ENCODE measurements at regions not wholly inside any gene's neighbourhood (a gene's known extent, or its start where the extent isn't known, plus 50 kb on each side); places are given as distances from the start of the nearest gene placed in this dataset.

DNA sequence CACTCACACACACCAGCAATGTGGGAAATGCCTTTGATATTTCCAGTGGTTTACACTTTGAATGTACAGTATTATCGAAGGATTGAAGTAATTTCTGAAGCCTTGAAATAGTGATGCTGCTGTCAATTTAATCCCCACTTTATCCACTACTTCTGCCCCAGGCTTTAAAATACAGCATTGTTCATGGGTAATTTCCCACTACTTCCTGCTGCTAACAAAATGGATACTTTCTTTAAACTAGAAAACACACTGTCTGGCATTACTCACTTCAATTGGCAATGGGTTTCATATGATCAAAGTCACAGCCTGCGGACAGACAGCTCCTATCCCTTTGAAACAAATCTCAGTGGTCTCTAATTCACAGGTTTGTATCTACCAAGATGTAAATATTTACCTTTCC, 292.2 kb downstream of the CDH11 start:
- no peak for DNase-seq (ENCODE audit: low read depth in 3 of 3, low spot score in 2 of 3)

- DNase-seq (ENCODE audit: low read depth in 3 of 3, low spot score in 2 of 3), result no peak
These were observed 295.5 kb downstream of the CDH11 start for GRCh38 chr16:64826374-64826773.

GRCh38 chr16:64823481-64824075, 298.3 kb downstream of the CDH11 start:
- DNase-seq (ENCODE audit: low read depth in 3 of 3, low spot score in 2 of 3), result no peak

DNA sequence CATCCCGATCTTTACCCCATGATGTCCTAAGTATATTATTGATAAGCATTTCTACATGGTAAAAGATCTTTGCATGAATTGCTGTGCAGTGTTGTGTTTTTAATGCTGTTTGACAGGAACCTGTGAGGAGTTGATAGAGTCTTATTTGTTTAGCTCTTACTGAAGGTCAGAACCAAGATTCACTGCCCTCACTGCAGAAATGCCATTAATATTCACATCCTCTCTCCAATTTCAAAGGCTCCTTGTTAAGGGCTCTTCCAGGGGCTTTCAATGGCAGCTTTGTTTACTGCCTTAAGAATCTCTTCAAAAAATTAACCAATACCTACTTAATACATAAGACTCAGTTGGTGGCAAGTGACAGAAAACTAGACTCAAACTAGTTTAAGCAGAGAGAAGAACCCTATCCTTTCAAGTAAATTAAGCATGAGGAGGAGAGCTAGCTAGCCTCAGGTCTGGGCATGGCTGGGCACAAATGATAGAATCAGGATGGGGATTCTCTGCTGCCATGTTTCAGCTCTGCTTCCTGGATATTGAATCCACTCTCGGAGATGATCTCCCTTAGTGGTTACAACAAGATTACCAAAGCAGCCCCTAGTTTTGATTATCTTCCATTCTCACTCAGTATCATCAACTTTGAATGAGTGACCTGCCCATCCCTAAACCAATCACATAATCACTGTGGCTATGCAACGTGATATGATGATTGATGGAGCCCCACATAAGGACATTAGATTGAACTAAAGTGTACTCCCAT, 311.8 kb downstream of the CDH11 start:
- no peak for DNase-seq (ENCODE audit: low read depth in 3 of 3, low spot score in 2 of 3)

DNA sequence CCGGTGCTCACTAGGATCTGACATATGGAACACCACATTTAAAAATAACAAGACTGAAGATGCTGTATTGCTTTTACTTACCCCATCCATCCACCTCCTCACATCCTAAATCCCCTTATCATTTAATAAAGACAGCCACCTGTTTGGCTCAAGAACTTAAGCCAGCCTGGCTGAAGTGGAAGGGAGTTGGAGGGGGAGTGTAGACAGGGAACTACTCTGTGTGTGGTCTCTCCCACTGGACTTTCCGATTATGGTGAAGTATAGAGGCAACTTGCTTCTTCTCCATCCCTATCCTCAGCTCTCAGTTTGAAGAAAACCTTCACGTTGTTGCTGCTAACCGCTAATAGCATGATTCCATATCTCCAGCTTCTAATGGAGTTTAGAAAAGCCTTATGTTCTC, 313.4 kb downstream of the CDH11 start:
- no peak for DNase-seq (ENCODE audit: low read depth in 3 of 3, low spot score in 2 of 3)

GRCh38 chr16:64791756-64792155, 330.1 kb downstream of the CDH11 start:
- no peak for DNase-seq (ENCODE audit: low read depth in 3 of 3, low spot score in 2 of 3)

GRCh38 chr16:64784635-64785034, 337.2 kb downstream of the CDH11 start:
- DNase-seq (ENCODE audit: low read depth in 3 of 3, low spot score in 2 of 3), result no peak

DNA sequence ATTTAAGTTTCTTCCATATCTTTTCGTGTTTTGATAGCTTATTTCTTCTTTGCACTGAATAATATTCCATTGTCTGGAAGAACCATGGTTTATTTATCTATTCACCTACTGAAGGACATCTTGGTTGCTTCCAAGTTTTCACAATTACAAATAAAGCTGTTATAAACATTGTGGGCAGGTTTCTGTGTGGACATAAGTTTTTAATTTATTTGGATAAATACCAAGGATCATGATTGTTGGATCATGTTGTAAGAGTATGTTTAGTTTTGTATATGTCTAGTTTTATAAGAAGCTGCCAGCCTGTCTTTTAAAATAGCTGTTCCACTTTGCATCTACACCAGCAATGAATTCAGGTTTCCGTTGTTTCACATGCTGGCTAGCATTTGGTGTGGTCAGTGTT, 339.4 kb downstream of the CDH11 start:
- DNase-seq (ENCODE audit: low read depth in 3 of 3, low spot score in 2 of 3), result no peak

- DNase-seq (ENCODE audit: low read depth in 3 of 3, low spot score in 2 of 3), result no peak
These were observed 341.4 kb downstream of the CDH11 start for GRCh38 chr16:64780445-64780844.

DNA sequence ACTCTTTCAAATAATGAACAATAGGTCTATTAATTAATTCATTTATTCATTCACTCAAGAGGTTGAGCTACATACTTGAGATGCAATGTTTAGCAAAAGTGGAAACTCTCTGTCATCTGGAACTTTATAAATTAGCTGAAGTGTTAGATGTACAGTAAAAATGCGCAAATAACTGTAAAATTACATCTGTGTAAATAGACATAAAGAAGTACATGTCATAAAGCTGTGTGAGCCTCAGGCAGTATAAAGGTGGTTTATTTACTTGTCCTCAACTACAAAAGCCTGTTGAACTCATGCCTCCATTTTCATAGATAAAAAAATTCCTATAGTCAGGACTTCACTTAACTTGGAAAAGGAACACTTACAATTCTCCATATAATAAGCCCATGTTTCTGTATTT, 343.1 kb downstream of the CDH11 start:
- no peak for DNase-seq (ENCODE audit: low read depth in 3 of 3, low spot score in 2 of 3)

- no peak for DNase-seq (ENCODE audit: low read depth in 3 of 3, low spot score in 2 of 3)
These were observed 348.2 kb downstream of the CDH11 start for GRCh38 chr16:64773638-64774037.

- no peak for DNase-seq (ENCODE audit: low read depth in 3 of 3, low spot score in 2 of 3)
These were observed 348.7 kb downstream of the CDH11 start for GRCh38 chr16:64773184-64773583.

DNA sequence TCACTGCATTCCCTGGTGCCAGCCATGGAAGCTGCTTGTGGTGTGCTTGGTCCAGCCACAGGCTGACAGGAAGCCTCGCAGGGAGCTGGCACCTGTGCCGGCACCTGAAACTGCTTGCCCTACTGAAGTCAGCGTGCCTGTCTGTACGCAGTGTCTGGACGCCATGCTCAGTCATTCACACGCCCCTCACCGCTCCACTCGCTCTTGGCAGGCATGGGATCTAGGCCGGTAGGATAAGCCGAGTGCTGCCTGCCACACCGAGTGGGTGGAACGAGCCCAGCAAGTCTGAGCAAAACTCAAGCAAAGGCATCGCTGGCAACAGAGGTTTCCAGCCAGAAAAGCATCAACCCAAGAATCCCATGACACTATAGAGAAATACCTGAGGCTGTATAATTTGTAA, 350.6 kb downstream of the CDH11 start:
- DNase-seq (ENCODE audit: low read depth in 3 of 3, low spot score in 2 of 3), result no peak

DNA sequence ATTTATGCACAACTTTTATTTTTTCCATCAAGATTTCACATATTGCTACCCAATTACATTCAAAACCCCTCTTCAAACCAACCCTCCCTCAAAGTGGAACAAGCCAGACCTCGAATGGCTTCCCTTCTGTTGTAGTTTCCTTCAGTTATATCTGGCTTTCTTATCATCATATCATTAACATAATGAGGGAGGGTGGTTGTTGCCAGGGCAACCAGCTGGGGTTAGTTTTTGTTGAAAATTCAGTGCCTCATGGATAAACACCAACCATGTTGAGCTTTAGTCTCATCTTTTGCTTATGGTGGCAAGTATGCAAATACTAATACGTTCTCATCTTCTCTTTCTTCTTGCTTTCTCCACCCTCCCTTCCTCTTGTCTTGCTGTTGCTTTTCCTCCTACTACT, 359.7 kb downstream of the CDH11 start:
- no peak for DNase-seq (ENCODE audit: low read depth in 3 of 3, low spot score in 2 of 3)

DNA sequence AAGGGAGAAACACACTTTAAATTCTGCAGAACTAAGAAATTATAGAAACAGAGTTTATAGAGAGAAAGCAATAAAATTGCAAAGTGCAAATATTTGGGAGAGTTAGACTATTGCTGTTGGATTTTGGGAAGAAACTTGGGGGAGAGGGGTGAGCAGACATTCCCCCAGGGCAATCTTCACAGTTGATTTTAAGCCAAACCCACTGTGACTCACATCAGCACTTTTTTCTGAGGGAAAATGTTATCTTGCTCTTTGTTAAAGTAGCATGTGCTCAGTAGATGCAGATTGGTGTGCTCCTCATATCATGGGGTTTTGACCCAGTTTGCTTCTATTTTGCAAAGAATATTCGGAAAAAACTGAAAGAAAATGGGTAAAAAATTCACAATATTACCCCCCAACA, 367.6 kb downstream of the CDH11 start:
- DNase-seq (ENCODE audit: low read depth in 3 of 3, low spot score in 2 of 3), result no peak

DNA sequence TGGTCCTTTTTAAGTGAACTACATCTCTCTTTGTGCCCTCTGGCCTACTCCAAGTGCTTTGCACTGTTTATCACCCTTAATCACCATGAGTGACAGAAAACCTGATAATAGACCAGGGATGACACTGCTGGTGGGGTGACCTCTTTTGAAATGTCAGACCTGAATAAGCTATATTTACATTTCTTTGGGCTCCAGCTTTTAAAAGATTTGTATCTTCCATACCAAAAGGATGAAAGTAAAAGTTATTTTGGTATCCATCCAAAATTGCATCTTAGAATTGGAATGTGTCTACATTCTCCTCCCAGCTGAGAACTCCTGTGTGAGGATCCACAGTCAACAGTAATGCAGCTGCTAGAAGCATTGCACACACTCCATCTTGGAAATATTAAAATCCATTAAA, 370.0 kb downstream of the CDH11 start:
- no peak for DNase-seq (ENCODE audit: low read depth in 3 of 3, low spot score in 2 of 3)

GRCh38 chr16:64749346-64749745, 372.5 kb downstream of the CDH11 start:
- no peak for DNase-seq (ENCODE audit: low read depth in 3 of 3, low spot score in 2 of 3)

DNA sequence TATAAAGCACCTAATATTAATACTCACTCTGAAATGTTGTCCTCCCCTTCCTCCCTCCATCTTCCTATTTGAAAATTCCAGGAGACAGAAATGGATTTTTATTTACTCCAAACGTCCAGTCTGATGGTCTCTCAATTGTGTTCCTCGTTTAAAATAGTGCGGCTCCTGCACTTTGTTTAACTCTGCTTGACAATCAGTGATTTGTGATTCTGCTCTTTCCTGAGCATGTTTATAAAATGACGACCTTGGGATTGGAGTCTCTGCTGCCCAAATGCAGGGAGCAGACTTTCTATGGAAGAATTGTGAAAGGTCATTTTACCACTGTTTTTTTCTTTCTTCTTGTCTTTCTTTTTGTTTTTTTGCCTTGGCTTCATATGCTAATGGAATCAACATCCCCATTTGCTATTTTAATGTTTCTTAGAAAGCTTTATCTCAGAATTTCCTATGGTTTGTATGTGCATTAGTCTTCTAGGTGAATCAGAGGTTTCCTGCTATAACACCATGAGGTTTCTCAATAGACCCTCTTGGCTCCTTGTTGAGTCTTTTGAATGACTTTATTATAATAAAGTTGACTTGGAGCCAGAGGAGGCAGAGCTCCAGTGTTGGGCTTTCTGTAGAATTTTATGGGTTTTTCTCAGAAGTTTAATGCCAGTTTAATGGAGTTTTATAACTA, 376.5 kb downstream of the CDH11 start:
- DNase-seq (ENCODE audit: low read depth in 3 of 3, low spot score in 2 of 3), result no peak

GRCh38 chr16:64742455-64743223, 379.2 kb downstream of the CDH11 start:
- DNase-seq (ENCODE audit: low read depth in 3 of 3, low spot score in 2 of 3), result no peak

DNA sequence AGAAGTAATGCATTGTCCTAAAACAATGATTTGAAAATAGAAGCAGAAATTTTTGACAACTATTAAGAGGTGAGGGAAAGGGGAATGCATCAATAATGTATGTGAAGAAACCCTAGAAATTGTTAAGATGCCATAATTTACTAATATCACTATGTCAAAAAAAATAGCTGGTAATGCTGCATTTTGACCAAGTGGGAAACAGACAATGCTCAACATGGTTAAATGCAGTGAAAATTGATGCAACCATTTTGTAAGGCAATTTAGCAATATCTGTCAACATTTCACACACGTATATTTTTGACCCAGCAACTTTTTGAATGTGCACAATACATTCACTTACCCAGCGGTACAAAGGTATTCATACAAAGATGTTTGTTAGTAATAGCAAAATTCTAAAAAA, 381.6 kb downstream of the CDH11 start:
- no peak for DNase-seq (ENCODE audit: low read depth in 3 of 3, low spot score in 2 of 3)

GRCh38 chr16:64738321-64738960, 383.4 kb downstream of the CDH11 start:
- no peak for DNase-seq (ENCODE audit: low read depth in 3 of 3, low spot score in 2 of 3)
